ENCODE measurements at regions not wholly inside any gene's neighbourhood (a gene's known extent, or its start where the extent isn't known, plus 50 kb on each side); places are given as distances from the start of the nearest gene placed in this dataset.

DNA sequence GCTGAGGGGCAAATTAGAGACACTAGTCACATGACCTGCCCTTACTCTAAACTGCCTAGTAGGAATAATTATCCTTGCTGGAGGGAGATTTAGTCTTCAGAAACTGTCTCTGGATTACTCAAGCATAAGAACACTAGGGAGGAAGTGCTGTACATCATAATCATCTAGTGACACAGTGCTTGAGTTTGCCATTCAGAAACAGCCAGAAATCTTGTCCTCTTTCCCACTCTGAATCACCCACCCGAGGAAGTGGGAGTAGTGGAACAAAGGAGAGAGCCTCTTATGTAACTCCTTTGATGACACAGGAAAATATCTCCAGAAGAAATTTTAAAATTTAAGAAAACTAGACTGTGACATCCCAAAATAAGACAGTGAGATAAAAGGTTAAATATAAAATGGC lies 69.3 kb upstream of the PCDH19 start:
- no peak for DNase-seq (ENCODE audit: extremely low spot score in 2 of 2)
- no peak overlapping the region for H3K4me3 ChIP-seq
- no peaks in the 10 kb centered on the region for H3K36me3 ChIP-seq
- H3K27me3 ChIP-seq: no peaks in the 10 kb centered on the region
- no peak overlapping the region for H3K27ac ChIP-seq
- intact Hi-C loops (cut with DNase I): no loop called here
- no peaks in the 10 kb centered on the region for H3K4me1 ChIP-seq
- TF ChIP-seq, protein P1, sequence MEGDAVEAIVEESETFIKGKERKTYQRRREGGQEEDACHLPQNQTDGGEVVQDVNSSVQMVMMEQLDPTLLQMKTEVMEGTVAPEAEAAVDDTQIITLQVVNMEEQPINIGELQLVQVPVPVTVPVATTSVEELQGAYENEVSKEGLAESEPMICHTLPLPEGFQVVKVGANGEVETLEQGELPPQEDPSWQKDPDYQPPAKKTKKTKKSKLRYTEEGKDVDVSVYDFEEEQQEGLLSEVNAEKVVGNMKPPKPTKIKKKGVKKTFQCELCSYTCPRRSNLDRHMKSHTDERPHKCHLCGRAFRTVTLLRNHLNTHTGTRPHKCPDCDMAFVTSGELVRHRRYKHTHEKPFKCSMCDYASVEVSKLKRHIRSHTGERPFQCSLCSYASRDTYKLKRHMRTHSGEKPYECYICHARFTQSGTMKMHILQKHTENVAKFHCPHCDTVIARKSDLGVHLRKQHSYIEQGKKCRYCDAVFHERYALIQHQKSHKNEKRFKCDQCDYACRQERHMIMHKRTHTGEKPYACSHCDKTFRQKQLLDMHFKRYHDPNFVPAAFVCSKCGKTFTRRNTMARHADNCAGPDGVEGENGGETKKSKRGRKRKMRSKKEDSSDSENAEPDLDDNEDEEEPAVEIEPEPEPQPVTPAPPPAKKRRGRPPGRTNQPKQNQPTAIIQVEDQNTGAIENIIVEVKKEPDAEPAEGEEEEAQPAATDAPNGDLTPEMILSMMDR (IDR thresholded peaks at IDR 0.05): no peak
- TF ChIP-seq POLR2AphosphoS5 (IDR thresholded peaks at IDR 0.05; ENCODE audit: insufficient read depth in 1 of 2, low read depth in 1 of 2): no peak
- no peak for TF ChIP-seq POLR2A (IDR thresholded peaks at IDR 0.05)
- H3K9me3 ChIP-seq: no peaks in the 10 kb centered on the region

DNA sequence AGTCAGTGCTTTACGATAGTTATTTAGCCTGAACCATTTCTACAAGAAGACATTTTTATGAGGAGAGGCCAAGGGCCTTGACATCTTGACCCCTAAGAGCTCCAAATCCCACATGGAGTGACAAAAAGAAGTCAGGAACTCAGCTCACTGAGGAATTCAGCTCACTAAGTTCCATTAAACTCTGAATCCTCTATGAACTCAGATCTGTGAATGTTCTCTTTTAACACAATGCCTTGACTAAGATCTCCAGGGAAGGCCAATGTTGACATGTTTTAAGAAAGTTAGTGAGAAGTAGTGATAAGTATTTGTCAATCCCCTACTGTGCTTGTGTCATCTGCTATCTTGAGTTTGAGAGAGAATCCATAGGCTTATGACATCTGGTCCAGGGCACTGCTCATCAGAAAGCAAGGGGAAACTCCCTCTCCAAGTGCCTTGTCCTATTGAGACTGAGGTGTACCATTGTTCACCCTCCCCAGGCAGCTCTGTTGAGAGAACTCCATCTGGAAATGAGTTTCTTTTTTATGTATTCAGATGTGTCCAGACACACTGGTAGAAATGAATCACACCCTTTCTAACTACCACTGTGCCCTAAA lies 68.7 kb upstream of the PCDH19 start:
- no peak overlapping the region for H3K27ac ChIP-seq
- DNase-seq (ENCODE audit: extremely low spot score in 2 of 2): no peak
- TF ChIP-seq POLR2A (IDR thresholded peaks at IDR 0.05): no peak
- no peak for TF ChIP-seq POLR2AphosphoS5 (IDR thresholded peaks at IDR 0.05; ENCODE audit: insufficient read depth in 1 of 2, low read depth in 1 of 2)
- TF ChIP-seq, protein P1 (IDR thresholded peaks at IDR 0.05): no peak
- H3K4me3 ChIP-seq: no peak overlapping the region
- H3K36me3 ChIP-seq: no peaks in the 10 kb centered on the region
- no peaks in the 10 kb centered on the region for H3K27me3 ChIP-seq
- intact Hi-C loops (cut with DNase I): no loop called here
- no peaks in the 10 kb centered on the region for H3K4me1 ChIP-seq
- H3K9me3 ChIP-seq: no peaks in the 10 kb centered on the region

DNA sequence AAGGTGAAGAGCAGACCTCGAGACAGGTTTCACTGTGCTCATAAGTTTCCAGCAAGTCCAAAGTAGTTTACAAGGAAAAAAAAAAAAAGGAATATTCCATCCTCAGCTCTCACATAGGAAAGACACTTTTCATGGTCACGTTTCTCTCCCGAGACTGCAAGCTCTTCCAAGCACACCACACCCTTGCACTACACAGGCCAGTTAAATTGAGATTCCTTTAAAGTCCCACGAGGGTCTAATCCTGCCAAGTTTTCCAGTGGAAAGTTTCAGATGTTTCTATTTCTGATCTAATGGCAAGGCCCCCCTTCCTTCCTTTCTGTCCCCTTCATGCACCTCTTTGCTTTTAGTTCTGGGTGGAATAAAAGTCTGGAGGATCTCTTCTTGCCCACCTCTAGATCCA lies 67.9 kb upstream of the PCDH19 start:
- Histone ChIP-seq H3K4me3 (no peak overlapping the region), H3K9me3 (no peaks in the 10 kb centered on the region), H3K36me3 (no peaks in the 10 kb centered on the region), H3K27me3 (no peaks in the 10 kb centered on the region), H3K27ac (no peak overlapping the region), H3K4me1 (no peaks in the 10 kb centered on the region)
- no peak for TF ChIP-seq POLR2A (IDR thresholded peaks at IDR 0.05)
- TF ChIP-seq, protein P1 (IDR thresholded peaks at IDR 0.05): no peak
- no peak for TF ChIP-seq POLR2AphosphoS5 (IDR thresholded peaks at IDR 0.05; ENCODE audit: insufficient read depth in 1 of 2, low read depth in 1 of 2)
- intact Hi-C loops (cut with DNase I): no loop called here
- DNase-seq (ENCODE audit: extremely low spot score in 2 of 2): no peak

DNA sequence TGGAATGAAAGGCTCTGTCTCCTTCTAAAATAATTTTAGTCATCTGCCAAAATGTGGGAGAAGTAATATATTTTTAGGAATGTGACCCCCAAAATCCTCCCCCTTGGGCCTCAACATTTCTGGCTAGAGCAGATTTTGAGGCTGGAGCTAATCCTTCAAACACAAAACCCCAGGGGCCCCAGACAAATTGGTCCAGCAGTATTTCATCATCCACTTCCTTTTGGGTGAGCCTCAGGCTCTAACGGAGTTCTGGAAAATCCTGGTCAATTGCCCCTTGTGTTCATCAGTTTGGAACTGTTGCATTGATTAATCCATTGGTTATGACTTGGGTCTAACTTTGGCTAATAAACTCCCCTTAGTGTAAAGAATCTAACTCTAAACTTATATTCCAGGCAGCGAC lies 67.4 kb upstream of the PCDH19 start:
- no peak for DNase-seq (ENCODE audit: extremely low spot score in 2 of 2)
- Histone ChIP-seq H3K36me3 (no peaks in the 10 kb centered on the region), H3K4me1 (no peaks in the 10 kb centered on the region), H3K27me3 (no peaks in the 10 kb centered on the region), H3K4me3 (no peak overlapping the region), H3K9me3 (no peaks in the 10 kb centered on the region), H3K27ac (no peak overlapping the region)
- intact Hi-C loops (cut with DNase I): no loop called here
- no peak for TF ChIP-seq POLR2AphosphoS5 (IDR thresholded peaks at IDR 0.05; ENCODE audit: insufficient read depth in 1 of 2, low read depth in 1 of 2)
- TF ChIP-seq POLR2A (IDR thresholded peaks at IDR 0.05): no peak
- TF ChIP-seq, protein P1 (IDR thresholded peaks at IDR 0.05): no peak
